ENCODE measurements at regions not wholly inside any gene's neighbourhood (a gene's known extent, or its start where the extent isn't known, plus 50 kb on each side); places are given as distances from the start of the nearest gene placed in this dataset.

GRCh38 chr9:99341686-99342085, 119.6 kb downstream of the SEC61B start:
- no peak for TF ChIP-seq CTCF (conservative IDR thresholded peaks at IDR 0.05; ENCODE audit: low read length)
- TF ChIP-seq EZH2phosphoT487 (IDR thresholded peaks at IDR 0.05; ENCODE audit: borderline replicate concordance, low read depth, low read length), result no peak
- H3K9me2 ChIP-seq (ENCODE audit: insufficient read depth, low read length), result no peaks in the 10 kb centered on the region
- H3K36me3 ChIP-seq (ENCODE audit: insufficient read depth, low read length), result no peaks in the 10 kb centered on the region
- H4K20me1 ChIP-seq (ENCODE audit: insufficient read depth, low read length), result no peaks in the 10 kb centered on the region
- no TSS peak for BruUV-seq (replicated peaks)
- no peak overlapping the region for H3K4me3 ChIP-seq (ENCODE audit: low read depth, low read length, poor library complexity, severe bottlenecking)
- H3K4me2 ChIP-seq (ENCODE audit: low read length), result no peak overlapping the region
- no peak for DNase-seq (ENCODE audit: low spot score)
- H3K9me3 ChIP-seq (ENCODE audit: low read length), result no peaks in the 10 kb centered on the region
- no peaks in the 10 kb centered on the region for H3K79me2 ChIP-seq (ENCODE audit: insufficient read depth, low read depth, low read length)
- no peaks in the 10 kb centered on the region for H3K4me1 ChIP-seq (ENCODE audit: insufficient read depth, low read length, poor library complexity, severe bottlenecking)
- intact Hi-C loops (cut with micrococcal nuclease; ENCODE audit: unreplicated experiment), result no loop called here
- H3K27ac ChIP-seq (ENCODE audit: low read depth, low read length, poor library complexity, severe bottlenecking), result no peak overlapping the region
- ChIA-PET POLR2A (no interaction called here), CTCF (ENCODE audit: unreplicated experiment) (no interaction called here)
- no peak overlapping the region for H2AFZ ChIP-seq (ENCODE audit: low read length)

- no peaks in the 10 kb centered on the region for H3K79me2 ChIP-seq (ENCODE audit: insufficient read depth, low read depth, low read length)
- BruUV-seq (replicated peaks), result no TSS peak
- H3K9me3 ChIP-seq (ENCODE audit: low read length), result no peaks in the 10 kb centered on the region
- CTCF ChIA-PET (ENCODE audit: unreplicated experiment), result no interaction called here
- no peak for DNase-seq (ENCODE audit: low spot score)
- H3K4me2 ChIP-seq (ENCODE audit: low read length), result no peak overlapping the region
- no peaks in the 10 kb centered on the region for H3K36me3 ChIP-seq (ENCODE audit: insufficient read depth, low read length)
- POLR2A ChIA-PET, result no interaction called here
- H3K27ac ChIP-seq (ENCODE audit: low read depth, low read length, poor library complexity, severe bottlenecking), result no peak overlapping the region
- no peak for TF ChIP-seq CTCF (conservative IDR thresholded peaks at IDR 0.05; ENCODE audit: low read length)
- no peak for TF ChIP-seq EZH2phosphoT487 (IDR thresholded peaks at IDR 0.05; ENCODE audit: borderline replicate concordance, low read depth, low read length)
- no peaks in the 10 kb centered on the region for H4K20me1 ChIP-seq (ENCODE audit: insufficient read depth, low read length)
- H3K4me3 ChIP-seq (ENCODE audit: low read depth, low read length, poor library complexity, severe bottlenecking), result no peak overlapping the region
- H3K9me2 ChIP-seq (ENCODE audit: insufficient read depth, low read length), result no peaks in the 10 kb centered on the region
- no peak overlapping the region for H2AFZ ChIP-seq (ENCODE audit: low read length)
- no peaks in the 10 kb centered on the region for H3K4me1 ChIP-seq (ENCODE audit: insufficient read depth, low read length, poor library complexity, severe bottlenecking)
- intact Hi-C loops (cut with micrococcal nuclease; ENCODE audit: unreplicated experiment), result no loop called here
Observed at GRCh38 chr9:99345451-99345850, 123.4 kb downstream of the SEC61B start.

GRCh38 chr9:99345942-99346341, 123.9 kb downstream of the SEC61B start:
- Histone ChIP-seq H3K79me2 (ENCODE audit: insufficient read depth, low read depth, low read length) (no peaks in the 10 kb centered on the region), H3K4me2 (ENCODE audit: low read length) (no peak overlapping the region), H3K36me3 (ENCODE audit: insufficient read depth, low read length) (no peaks in the 10 kb centered on the region), H3K27ac (ENCODE audit: low read depth, low read length, poor library complexity, severe bottlenecking) (no peak overlapping the region), H4K20me1 (ENCODE audit: insufficient read depth, low read length) (no peaks in the 10 kb centered on the region), H3K9me2 (ENCODE audit: insufficient read depth, low read length) (no peaks in the 10 kb centered on the region), H3K4me3 (ENCODE audit: low read depth, low read length, poor library complexity, severe bottlenecking) (no peak overlapping the region), H3K9me3 (ENCODE audit: low read length) (no peaks in the 10 kb centered on the region), H2AFZ (ENCODE audit: low read length) (no peak overlapping the region), H3K4me1 (ENCODE audit: insufficient read depth, low read length, poor library complexity, severe bottlenecking) (no peaks in the 10 kb centered on the region)
- TF ChIP-seq CTCF (conservative IDR thresholded peaks at IDR 0.05; ENCODE audit: low read length) (no peak), EZH2phosphoT487 (IDR thresholded peaks at IDR 0.05; ENCODE audit: borderline replicate concordance, low read depth, low read length) (no peak)
- DNase-seq (ENCODE audit: low spot score), result no peak
- CTCF ChIA-PET (ENCODE audit: unreplicated experiment), result no interaction called here
- no TSS peak for BruUV-seq (replicated peaks)
- POLR2A ChIA-PET, result no interaction called here
- intact Hi-C loops (cut with micrococcal nuclease; ENCODE audit: unreplicated experiment), result no loop called here
